ENCODE measurements at regions not wholly inside any gene's neighbourhood (a gene's known extent, or its start where the extent isn't known, plus 50 kb on each side); places are given as distances from the start of the nearest gene placed in this dataset.
A peak's percentile ranks its signal among the peaks of the same experiment; 100 is the strongest.
"Not testable (repeated sequence)": the region's sequence is repeated elsewhere in the genome, so short reads cannot be mapped to it uniquely, and the experiment has no call there.

DNA sequence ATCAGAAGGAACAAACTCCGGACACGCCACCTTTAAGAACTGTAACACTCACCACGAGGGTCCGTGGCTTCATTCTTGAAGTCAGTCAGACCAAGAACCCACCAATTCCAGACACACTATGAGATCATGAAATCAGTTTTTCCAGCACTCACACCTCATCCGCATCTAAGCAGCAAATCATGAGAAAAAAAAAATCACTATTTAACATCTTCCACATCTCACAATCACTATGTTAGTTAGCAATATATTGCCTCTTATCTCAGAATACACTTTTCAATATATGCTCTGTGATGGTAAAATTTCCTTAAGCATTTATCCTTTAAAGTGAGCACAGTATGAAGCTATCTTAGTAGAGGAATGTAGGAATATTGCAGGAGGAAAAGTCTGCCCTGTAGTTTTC, 328.7 kb downstream of the FAM181B start:
- CTCF ChIA-PET: no interaction called here
- intact Hi-C loops (cut with micrococcal nuclease): no loop called here
- no peaks in the 10 kb centered on the region for H3K4me1 Mint-ChIP-seq (ENCODE audit: insufficient read depth, unreplicated experiment)

DNA sequence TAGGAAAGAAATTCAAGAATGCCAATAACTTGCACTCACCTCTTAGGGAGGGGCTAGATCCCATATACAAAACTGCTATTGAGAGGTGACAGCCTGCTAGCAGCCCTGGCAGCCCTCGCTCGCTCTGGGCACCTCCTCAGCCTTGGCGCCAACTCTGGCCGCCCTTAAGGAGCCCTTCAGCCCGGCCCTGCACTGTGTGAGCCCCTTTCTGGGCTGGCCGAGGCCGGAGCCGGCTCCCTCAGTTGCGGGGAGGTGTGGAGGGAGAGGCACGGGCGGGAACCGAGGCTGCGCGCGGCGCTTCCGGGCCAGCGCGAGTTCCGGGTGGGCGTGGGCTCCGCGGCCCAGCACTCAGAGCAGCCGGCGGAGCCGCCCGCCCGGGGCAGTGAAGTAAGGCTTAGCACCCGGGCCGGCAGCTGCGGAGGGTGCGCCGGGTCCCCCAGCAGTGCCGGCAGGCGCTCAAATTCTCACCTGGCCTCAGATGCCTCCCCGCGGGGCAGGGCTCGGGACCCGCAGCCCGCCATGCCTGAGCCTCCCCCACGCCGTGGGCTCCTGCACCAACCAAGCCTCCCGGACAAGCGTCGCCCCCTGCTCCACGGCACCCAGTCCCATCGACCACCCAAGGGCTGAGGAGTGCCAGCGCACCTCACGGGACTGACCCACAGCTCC, 329.9 kb downstream of the FAM181B start:
- BruUV-seq (replicated peaks): no TSS peak
- DNase-seq (ENCODE audit: unreplicated experiment): no peak
- TF ChIP-seq, protein P1, sequence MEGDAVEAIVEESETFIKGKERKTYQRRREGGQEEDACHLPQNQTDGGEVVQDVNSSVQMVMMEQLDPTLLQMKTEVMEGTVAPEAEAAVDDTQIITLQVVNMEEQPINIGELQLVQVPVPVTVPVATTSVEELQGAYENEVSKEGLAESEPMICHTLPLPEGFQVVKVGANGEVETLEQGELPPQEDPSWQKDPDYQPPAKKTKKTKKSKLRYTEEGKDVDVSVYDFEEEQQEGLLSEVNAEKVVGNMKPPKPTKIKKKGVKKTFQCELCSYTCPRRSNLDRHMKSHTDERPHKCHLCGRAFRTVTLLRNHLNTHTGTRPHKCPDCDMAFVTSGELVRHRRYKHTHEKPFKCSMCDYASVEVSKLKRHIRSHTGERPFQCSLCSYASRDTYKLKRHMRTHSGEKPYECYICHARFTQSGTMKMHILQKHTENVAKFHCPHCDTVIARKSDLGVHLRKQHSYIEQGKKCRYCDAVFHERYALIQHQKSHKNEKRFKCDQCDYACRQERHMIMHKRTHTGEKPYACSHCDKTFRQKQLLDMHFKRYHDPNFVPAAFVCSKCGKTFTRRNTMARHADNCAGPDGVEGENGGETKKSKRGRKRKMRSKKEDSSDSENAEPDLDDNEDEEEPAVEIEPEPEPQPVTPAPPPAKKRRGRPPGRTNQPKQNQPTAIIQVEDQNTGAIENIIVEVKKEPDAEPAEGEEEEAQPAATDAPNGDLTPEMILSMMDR (IDR thresholded peaks at IDR 0.05; ENCODE audit: unreplicated experiment): no peak
- ChIA-PET CTCF (no interaction called here), POLR2A (no interaction called here)
- Mint-ChIP-seq H3K9me3 (ENCODE audit: unreplicated experiment) (peaks cover 7% of the 10 kb centered on the region), H3K27ac (ENCODE audit: low read depth, unreplicated experiment) (no peak overlapping the region), H3K36me3 (ENCODE audit: insufficient read depth, unreplicated experiment) (no peaks in the 10 kb centered on the region), H3K4me1 (ENCODE audit: insufficient read depth, unreplicated experiment) (no peaks in the 10 kb centered on the region), H3K27me3 (ENCODE audit: insufficient read depth, unreplicated experiment) (no peaks in the 10 kb centered on the region), H3K4me3 (ENCODE audit: unreplicated experiment) (no peak overlapping the region)
- intact Hi-C loops (cut with micrococcal nuclease): no loop called here

More for the DNA sequence above, 328.7 kb downstream of the FAM181B start:
- peaks cover 7% of the 10 kb centered on the region for H3K9me3 Mint-ChIP-seq (ENCODE audit: unreplicated experiment)
- TF ChIP-seq, protein P1 (IDR thresholded peaks at IDR 0.05; ENCODE audit: unreplicated experiment): no peak
- H3K4me3 Mint-ChIP-seq (ENCODE audit: unreplicated experiment): no peak overlapping the region
- H3K27ac Mint-ChIP-seq (ENCODE audit: low read depth, unreplicated experiment): no peak overlapping the region
- POLR2A ChIA-PET: no interaction called here
- DNase-seq (ENCODE audit: unreplicated experiment): no peak
- H3K27me3 Mint-ChIP-seq (ENCODE audit: insufficient read depth, unreplicated experiment): no peaks in the 10 kb centered on the region
- H3K36me3 Mint-ChIP-seq (ENCODE audit: insufficient read depth, unreplicated experiment): no peaks in the 10 kb centered on the region
- no TSS peak for BruUV-seq (replicated peaks)

DNA sequence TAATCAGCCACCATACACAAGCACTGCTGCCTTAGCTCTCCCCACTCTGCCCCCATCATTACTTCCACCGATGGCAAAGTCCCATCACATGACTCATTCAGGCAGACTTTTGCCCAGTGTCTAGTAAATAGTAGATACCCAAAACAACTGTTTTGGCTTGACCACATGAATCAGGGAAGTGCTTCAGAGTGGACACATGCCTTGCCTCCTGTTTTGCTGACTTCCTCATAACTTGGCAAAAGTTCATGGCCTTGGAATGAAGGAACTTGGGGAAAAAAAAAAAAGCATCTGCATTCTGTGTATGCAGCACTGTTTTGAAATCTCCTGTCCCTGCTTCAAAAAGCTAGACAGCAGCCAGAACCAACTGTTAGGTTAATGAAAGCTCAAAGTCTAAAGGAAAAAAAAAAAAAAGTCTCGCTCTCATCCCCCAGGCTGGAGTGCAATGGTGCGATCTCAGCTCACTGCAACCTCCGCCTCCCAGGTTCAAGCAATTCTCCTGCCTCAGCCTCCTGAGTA, 335.3 kb downstream of the FAM181B start:
- DNase-seq (ENCODE audit: unreplicated experiment): no peak
- Mint-ChIP-seq H3K4me3 (ENCODE audit: unreplicated experiment) (no peak overlapping the region), H3K4me1 (ENCODE audit: insufficient read depth, unreplicated experiment) (no peaks in the 10 kb centered on the region), H3K27me3 (ENCODE audit: insufficient read depth, unreplicated experiment) (no peaks in the 10 kb centered on the region), H3K9me3 (ENCODE audit: unreplicated experiment) (peaks cover 10% of the 10 kb centered on the region), H3K27ac (ENCODE audit: low read depth, unreplicated experiment) (no peak overlapping the region), H3K36me3 (ENCODE audit: insufficient read depth, unreplicated experiment) (no peaks in the 10 kb centered on the region)
- intact Hi-C loops (cut with micrococcal nuclease): no loop called here
- TF ChIP-seq, protein P1 (IDR thresholded peaks at IDR 0.05; ENCODE audit: unreplicated experiment): no peak
- BruUV-seq (replicated peaks): no TSS peak
- ChIA-PET POLR2A (no interaction called here), CTCF (interaction anchor here (0.5 to 0.6 kb wide), 2 partner anchors 298 to 1822 kb away, joined by 3 to 4 read pairs; no protein-coding TSS in a partner anchor)

DNA sequence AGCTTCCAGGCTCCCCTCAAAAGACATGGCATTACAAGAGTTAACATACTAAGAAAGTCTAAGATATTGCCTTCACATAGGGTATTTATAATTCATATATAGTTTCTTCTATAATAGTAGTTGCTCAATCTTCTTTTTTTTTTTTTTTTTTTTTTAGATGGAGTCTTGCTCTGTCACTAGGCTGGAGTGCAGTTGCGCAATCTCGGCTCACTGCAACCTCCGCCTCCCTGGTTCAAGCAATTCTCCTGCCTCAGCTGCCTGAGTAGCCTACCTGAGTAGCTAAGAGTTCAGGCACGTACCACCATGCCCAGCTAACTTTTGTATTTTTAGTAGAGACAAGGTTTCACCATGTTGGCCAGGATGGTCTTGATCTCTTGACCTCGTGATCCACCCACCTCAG, 337.0 kb downstream of the FAM181B start:
- H3K9me3 Mint-ChIP-seq (ENCODE audit: unreplicated experiment): peaks cover 15% of the 10 kb centered on the region
- H3K4me1 Mint-ChIP-seq (ENCODE audit: insufficient read depth, unreplicated experiment); POLR2A ChIA-PET; H3K27ac Mint-ChIP-seq (ENCODE audit: low read depth, unreplicated experiment); CTCF ChIA-PET; H3K4me3 Mint-ChIP-seq (ENCODE audit: unreplicated experiment); intact Hi-C loops (cut with micrococcal nuclease); H3K27me3 Mint-ChIP-seq (ENCODE audit: insufficient read depth, unreplicated experiment); BruUV-seq (replicated peaks); H3K36me3 Mint-ChIP-seq (ENCODE audit: insufficient read depth, unreplicated experiment): not testable (repeated sequence)
- peak; percentile 30 for DNase-seq (ENCODE audit: unreplicated experiment)

All from MCF 10A (cell line).